ENCODE measurements at regions not wholly inside any gene's neighbourhood (a gene's known extent, or its start where the extent isn't known, plus 50 kb on each side); places are given as distances from the start of the nearest gene placed in this dataset.
"Not testable (repeated sequence)": the region's sequence is repeated elsewhere in the genome, so short reads cannot be mapped to it uniquely, and the experiment has no call there.

GRCh38 chr4:3595627-3596291, 63.5 kb upstream of the LRPAP1 start:
- not testable (repeated sequence) for DNase-seq (ENCODE audit: low read depth, low spot score)

- not testable (repeated sequence) for DNase-seq (ENCODE audit: low read depth, low spot score)
Observed at GRCh38 chr4:3594751-3595150, 62.5 kb upstream of the LRPAP1 start.

- not testable (repeated sequence) for DNase-seq (ENCODE audit: low read depth, low spot score)
Observed at GRCh38 chr4:3589946-3590924, 58.0 kb upstream of the LRPAP1 start.

- not testable (repeated sequence) for DNase-seq (ENCODE audit: low read depth, low spot score)
Observed at GRCh38 chr4:3589379-3589778, 57.2 kb upstream of the LRPAP1 start.

- not testable (repeated sequence) for DNase-seq (ENCODE audit: low read depth, low spot score)
Observed at GRCh38 chr4:3588517-3589194, 56.4 kb upstream of the LRPAP1 start.

- not testable (repeated sequence) for DNase-seq (ENCODE audit: low read depth, low spot score)
Observed at GRCh38 chr4:3586596-3586995, 54.4 kb upstream of the LRPAP1 start.

GRCh38 chr4:3585567-3585966, 53.3 kb upstream of the LRPAP1 start:
- not testable (repeated sequence) for DNase-seq (ENCODE audit: low read depth, low spot score)

- no peak for DNase-seq (ENCODE audit: low read depth, low spot score)
Observed at GRCh38 chr4:3582091-3582475, 49.9 kb upstream of the LRPAP1 start.

Measured in ELF-1 (cell line).